GM18873 (cell line): ENCODE measurements at regions not wholly inside any gene's neighbourhood (a gene's known extent, or its start where the extent isn't known, plus 50 kb on each side); places are given as distances from the start of the nearest gene placed in this dataset.
"Not testable (repeated sequence)": the region's sequence is repeated elsewhere in the genome, so short reads cannot be mapped to it uniquely, and the experiment has no call there.

ENCODE experiments used
- ATAC-seq: cut with Tn5 transposase; IDR thresholded peaks from one replicate; pipeline ENCODE4 v1.9.1; 2021; ENCODE audit warnings: mild to moderate bottlenecking, moderate library complexity, moderate number of reproducible peaks; ENCODE audit not compliant: unreplicated experiment, low FRiP score

GRCh38 chr5:9817819-9818218 lies 187.7 kb upstream of the TAS2R1 start:
- ATAC-seq, result no peak

DNA sequence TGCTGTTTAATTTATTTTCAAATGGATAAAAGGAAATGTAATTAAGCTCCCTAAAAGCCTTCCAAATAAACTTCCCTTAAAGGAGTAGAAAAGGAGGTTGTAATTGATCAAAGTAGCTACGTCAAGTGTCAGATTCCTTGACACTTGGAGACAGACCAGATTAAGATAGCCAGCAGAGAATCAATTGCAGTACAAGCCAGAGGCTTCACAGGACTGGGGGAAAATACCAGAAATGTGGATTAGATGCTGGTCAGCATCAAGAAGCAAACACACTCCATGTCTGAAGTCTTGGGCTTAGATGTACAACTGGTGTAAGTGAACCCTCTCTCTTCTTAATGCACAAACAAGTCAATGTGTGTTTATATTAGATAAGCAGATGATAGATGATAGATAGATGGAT lies 184.9 kb upstream of the TAS2R1 start:
- ATAC-seq, result no peak

- ATAC-seq, result no peak
These were observed 183.2 kb upstream of the TAS2R1 start for GRCh38 chr5:9813305-9813704.

- not testable (repeated sequence) for ATAC-seq
These were observed 177.2 kb upstream of the TAS2R1 start for GRCh38 chr5:9807366-9807765.

GRCh38 chr5:9801908-9802307 lies 171.8 kb upstream of the TAS2R1 start:
- no peak for ATAC-seq

- ATAC-seq, result no peak
These were observed 169.5 kb upstream of the TAS2R1 start for GRCh38 chr5:9799606-9800005.

DNA sequence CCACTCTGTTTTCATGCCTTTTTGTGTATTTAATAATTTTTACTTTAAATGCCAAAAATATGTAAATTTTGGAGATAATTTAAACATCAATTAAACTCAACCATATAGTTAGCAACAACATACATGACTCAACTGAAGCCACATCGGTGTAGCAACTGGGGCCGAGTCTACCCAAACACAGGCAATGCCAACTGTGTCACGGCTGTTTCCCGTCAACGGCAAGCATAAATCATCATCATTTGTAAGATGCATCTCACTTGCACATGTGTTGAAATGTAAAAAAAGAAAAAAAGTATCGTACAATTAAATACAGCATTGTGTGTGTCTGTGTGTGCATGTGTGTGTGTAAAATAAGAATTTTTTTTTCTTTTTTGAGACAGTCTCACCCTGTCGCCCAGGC lies 160.1 kb upstream of the TAS2R1 start:
- ATAC-seq, result no peak

DNA sequence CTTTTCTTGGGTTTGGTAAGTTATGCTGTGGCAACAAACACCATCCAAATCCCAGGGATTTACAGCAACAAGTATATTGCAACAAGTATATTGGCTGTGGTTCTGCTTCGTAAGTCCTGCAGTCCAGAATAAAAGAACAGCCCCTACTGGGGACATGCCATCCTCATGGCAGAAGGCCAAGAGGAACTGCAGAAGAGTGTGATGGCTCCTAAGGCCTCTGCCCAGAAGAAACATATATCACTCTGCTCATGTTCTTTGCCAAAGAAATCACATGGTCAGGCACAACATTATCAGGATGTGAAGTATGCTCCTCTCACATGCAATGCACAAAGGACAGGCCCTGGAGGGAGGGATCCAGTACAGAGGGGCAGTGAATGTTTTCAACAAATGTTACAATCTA lies 159.6 kb upstream of the TAS2R1 start:
- ATAC-seq, result no peak

DNA sequence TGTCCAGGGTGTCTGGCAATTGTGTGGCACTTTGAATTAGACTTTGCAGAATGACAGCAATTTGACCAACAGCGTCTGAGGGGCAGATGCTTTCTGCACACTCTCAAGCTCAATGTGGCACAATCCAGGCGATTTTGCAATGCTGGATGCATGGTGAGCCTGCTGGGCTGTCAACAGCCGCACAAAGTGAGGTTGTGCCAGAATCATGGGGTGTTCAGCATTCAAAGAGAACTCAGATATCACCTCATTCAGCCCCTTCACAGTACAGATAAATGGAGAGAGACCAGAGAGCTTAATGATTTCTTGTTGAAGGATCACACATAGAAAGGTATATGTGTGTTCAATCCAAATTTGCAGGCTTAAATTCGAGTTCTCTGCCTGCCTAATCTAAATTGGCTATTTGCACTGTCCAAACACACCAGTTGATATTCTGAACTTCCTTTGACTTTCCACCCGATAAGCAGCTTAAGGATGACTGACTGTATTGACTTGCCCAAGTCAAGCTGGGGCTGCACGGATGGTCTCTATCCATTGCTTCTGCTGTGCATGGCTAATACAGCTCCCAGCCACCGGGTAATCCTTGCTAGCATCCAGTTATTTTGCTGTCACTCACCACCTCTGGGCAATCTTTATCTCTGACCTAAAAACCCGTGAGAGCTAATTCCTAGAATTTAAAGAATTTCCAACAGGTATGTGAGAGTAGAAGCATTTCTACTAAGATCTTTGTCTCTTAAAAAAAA lies 157.9 kb upstream of the TAS2R1 start:
- ATAC-seq, result no peak

- ATAC-seq, result no peak
These were observed 156.5 kb upstream of the TAS2R1 start for GRCh38 chr5:9786380-9787360.

- ATAC-seq, result no peak
These were observed 155.6 kb upstream of the TAS2R1 start for GRCh38 chr5:9785751-9786150.

DNA sequence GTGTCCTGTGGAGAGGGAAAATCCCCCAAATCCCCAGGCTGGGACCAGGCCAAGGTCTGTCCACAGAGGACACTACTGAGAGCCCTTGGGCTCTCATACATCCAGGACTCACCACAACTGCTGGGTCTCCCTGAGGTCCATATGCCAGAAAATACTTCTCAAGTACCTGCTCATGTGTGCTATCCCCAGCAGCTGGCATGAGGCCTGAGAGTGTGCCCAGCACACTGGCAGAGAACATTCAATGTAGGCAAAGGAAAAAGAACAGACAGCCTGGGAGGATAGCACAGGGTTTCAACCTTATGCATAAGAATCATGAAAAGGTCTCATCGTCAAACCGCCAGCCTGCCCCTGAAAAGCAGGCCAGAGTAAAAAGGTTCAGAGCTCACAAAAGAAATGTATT lies 154.1 kb upstream of the TAS2R1 start:
- ATAC-seq, result no peak

GRCh38 chr5:9782826-9783560 lies 152.8 kb upstream of the TAS2R1 start:
- ATAC-seq, result no peak

GRCh38 chr5:9781890-9782289 lies 151.7 kb upstream of the TAS2R1 start:
- ATAC-seq, result no peak

DNA sequence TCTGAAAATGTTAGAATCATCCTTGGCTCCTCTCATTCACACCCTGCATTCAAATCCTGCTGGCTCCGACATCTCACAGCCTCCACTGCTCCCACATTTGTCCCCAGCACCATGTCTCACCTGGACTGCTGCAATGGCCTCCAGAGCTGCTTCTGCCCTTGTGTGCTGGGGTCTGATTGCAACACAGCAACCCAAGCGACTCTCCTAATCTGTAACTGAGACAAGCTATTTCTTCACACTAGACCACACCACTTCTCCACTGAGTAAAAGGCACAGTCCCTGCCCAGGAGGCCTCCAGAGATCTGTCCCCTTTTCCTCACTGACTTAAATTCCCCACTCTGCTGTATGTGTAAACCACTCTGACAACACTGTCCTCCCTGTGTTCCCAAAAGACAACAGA lies 151.1 kb upstream of the TAS2R1 start:
- no peak for ATAC-seq

- ATAC-seq, result no peak
These were observed 150.3 kb upstream of the TAS2R1 start for GRCh38 chr5:9780501-9780900.

DNA sequence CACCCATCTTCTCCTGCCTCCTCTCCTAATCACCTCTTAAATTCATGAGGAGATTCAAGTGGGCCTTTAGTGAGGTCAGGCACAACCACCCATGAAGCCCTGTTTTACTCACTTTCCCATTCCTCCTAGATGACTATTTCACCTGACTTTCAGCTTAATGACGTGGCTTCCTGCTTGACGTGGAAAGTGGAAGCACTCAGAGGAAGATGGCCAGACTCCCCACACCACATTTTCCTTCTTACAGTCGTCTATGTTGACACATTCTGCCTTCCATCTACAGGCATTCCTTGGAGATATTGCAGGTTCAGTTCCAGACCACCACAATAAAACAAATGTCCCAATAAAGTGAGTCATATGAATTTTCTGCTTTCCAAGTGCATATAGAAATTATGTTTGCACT lies 146.4 kb upstream of the TAS2R1 start:
- no peak for ATAC-seq

DNA sequence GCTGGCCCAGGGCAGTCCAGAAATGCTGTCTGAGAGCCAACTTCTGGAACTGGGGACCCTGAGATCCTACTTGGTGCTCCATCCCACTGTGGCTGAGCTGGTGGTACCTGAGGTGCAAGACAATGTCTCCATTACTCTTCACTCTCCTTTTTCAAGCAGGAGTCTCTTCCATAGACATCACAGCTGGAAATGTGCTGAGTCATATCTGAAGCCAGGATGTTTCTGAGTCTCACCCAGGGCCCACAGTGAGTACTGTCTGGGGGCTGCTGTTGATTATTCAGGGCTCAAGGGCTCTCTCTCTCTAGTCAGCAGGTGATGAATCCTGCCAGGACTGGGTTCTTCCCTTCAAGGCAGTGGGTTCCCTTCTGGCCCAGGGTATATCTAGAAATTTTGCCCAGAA lies 145.2 kb upstream of the TAS2R1 start:
- no peak for ATAC-seq

DNA sequence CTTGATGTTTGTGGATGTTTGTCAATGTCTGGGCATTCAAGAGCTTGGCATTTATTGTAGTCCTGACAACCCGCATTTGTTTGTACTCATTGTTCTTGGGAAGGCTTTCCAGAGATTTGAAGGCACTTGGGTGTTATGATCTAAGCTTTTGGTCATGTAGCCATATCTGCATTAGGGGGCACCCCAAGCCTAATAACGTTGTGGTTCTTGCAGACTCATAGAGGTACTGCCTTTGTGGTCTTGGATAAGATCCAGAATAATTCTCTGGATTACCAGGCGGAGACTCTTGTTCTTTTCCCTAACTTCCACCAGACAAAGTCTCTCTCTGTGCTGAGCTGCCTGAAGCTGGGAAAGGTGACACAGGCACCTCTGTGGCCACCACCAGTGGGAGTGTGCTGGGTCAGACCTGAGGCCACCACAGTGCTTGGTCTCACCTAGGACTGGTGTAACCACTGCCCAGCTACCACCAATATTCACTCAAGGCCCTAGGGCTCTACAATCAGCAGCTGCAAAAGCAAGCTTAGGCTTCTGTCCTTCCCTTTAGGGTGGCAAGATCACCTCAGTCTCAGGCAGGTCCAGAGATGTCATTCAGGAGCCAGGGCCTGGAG lies 144.4 kb upstream of the TAS2R1 start:
- ATAC-seq, result no peak

DNA sequence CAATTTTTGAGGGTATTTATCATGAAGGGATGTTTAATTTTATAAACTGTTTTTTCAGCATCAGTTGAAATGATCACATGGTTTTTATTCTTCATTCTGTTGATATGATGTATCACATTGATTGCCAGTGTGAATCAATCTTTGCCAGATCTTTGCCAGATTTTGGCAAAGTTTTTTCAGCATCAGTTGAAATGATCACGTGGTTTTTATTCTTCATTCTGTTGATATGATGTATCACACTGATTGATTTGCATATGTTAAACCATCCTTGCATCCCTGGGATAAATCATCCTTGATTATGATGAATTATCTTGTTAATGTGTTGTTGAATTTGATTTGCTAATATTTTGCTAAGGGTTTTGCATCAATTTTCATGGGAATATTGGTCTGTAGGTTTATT lies 140.9 kb upstream of the TAS2R1 start:
- ATAC-seq, result no peak

DNA sequence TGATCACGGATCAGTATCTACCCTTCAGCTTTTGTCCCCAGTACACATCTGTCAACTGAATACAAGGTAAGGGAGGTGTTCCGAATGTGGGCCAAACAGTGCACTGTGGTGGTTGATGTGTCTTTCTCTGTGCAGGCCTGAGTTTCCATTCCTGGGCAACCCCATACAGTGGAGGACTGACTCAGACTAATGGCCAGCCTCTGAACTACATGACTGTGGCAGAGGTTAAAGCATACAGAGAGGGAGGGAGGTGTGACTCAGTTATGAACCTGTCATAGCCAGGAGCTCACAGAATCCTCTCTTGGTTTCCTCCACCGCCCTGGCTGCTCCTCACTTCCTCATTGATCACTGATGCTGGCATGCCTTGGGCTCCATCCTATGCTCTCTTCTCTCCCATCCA lies 136.4 kb upstream of the TAS2R1 start:
- ATAC-seq, result no peak
